IMR-90 (cell line): ENCODE measurements at regions not wholly inside any gene's neighbourhood (a gene's known extent, or its start where the extent isn't known, plus 50 kb on each side); places are given as distances from the start of the nearest gene placed in this dataset.

Experiments used
- ATAC-seq: fragments of 200-7000 bp; cut with Tn5 transposase; 2 replicates; pipeline ENCODE4 v1.9.1; 2020; ENCODE audit warnings: low read depth, mild to moderate bottlenecking, moderate library complexity
- BruUV-seq: library from RNA; stranded (reverse); fragments of 400-500 nt; replicated peaks from 2 replicates; lab custom pipeline; 2021; lab: Mats Ljungman, UMichigan
- CTCF ChIA-PET: fragments of 300-600 bp; formaldehyde crosslinking; extraction: SDS; loops from one replicate; lab custom pipeline; 2021; ENCODE audit warnings: antibody characterized with exemption; lab: Yijun Ruan, JAX
- POLR2A ChIA-PET: fragments of 300-600 bp; sonication (Branson Sonifier 250); formaldehyde crosslinking; loops from one replicate; lab custom pipeline; 2022; ENCODE audit warnings: antibody characterized with exemption; ENCODE audit not compliant: unreplicated experiment; lab: Charles Lee
- DNase-seq: peaks from one replicate; pipeline ENCODE4 v3.0.0; 2013
- H2AFZ ChIP-seq: replicated peaks from 2 replicates; pipeline ENCODE3; 2013; ENCODE audit warnings: low read length, mild to moderate bottlenecking; ENCODE audit not compliant: poor library complexity
- H2AK5ac ChIP-seq: 2 replicates; pipeline ENCODE4 v1.6.1; 2013; ENCODE audit warnings: low read depth, low read length, inconsistent platforms
- H2AK9ac ChIP-seq: replicated peaks from 2 replicates; pipeline ENCODE3; 2013; ENCODE audit warnings: mild to moderate bottlenecking, low read depth, low read length, moderate library complexity; ENCODE audit not compliant: poor library complexity
- H2BK120ac ChIP-seq: 2 replicates; pipeline ENCODE4 v1.6.1; 2013; ENCODE audit warnings: low read depth, low read length, inconsistent platforms
- H2BK15ac ChIP-seq: 3 replicates; pipeline ENCODE4 v1.6.1; 2013; ENCODE audit warnings: low read depth, low read length, inconsistent platforms
- H2BK20ac ChIP-seq: 2 replicates; pipeline ENCODE4 v1.6.1; 2013; ENCODE audit warnings: low read depth, mild to moderate bottlenecking, inconsistent platforms, low read length, moderate library complexity
- H2BK5ac ChIP-seq: 2 replicates; pipeline ENCODE4 v1.6.1; 2013; ENCODE audit warnings: mild to moderate bottlenecking, low read depth, low read length, inconsistent platforms; ENCODE audit not compliant: poor library complexity, severe bottlenecking
- H3K14ac ChIP-seq: replicated peaks from 2 replicates; pipeline ENCODE4 v1.6.1; 2013; ENCODE audit warnings: low read depth, low read length, inconsistent platforms
- H3K18ac ChIP-seq: 2 replicates; pipeline ENCODE4 v1.6.1; 2013; ENCODE audit warnings: low read depth, low read length, control low read depth
- H3K23ac ChIP-seq: 2 replicates; pipeline ENCODE4 v1.6.1; 2013; ENCODE audit warnings: low read depth, low read length, inconsistent platforms
- H3K27ac ChIP-seq: 2 replicates; pipeline ENCODE4 v1.5.1; 2013; ENCODE audit warnings: mild to moderate bottlenecking, control low read depth, low read length; ENCODE audit not compliant: insufficient read depth
- H3K27me3 ChIP-seq: 2 replicates; pipeline ENCODE4 v1.6.1; 2013; ENCODE audit warnings: low read length; ENCODE audit not compliant: control insufficient read depth, insufficient read depth
- H3K36me3 ChIP-seq: 2 replicates; pipeline ENCODE4 v1.6.1; 2013; ENCODE audit warnings: low read length, mixed read lengths; ENCODE audit not compliant: control insufficient read depth, insufficient read depth
- H3K4ac ChIP-seq: 2 replicates; pipeline ENCODE4 v1.6.1; 2013; ENCODE audit warnings: low read depth, low read length, inconsistent platforms
- H3K4me1 ChIP-seq: 2 replicates; pipeline ENCODE4 v1.6.1; 2013; ENCODE audit warnings: low read length, mixed read lengths; ENCODE audit not compliant: control insufficient read depth, insufficient read depth
- H3K4me2 ChIP-seq: 2 replicates; pipeline ENCODE4 v1.6.1; 2013; ENCODE audit warnings: low read depth, mild to moderate bottlenecking, control low read depth, low read length, moderate library complexity
- H3K4me3 ChIP-seq: 2 replicates; pipeline ENCODE4 v1.5.1; 2013; ENCODE audit warnings: low read depth, mild to moderate bottlenecking, control low read depth, low read length, moderate library complexity; ENCODE audit not compliant: insufficient read depth
- H3K56ac ChIP-seq: 2 replicates; pipeline ENCODE4 v1.6.1; 2013; ENCODE audit warnings: low read length, inconsistent platforms; ENCODE audit not compliant: insufficient read depth; ENCODE audit errors: extremely low read depth
- H3K79me1 ChIP-seq, 2 experiments: 2 replicates each; pipeline ENCODE4 v1.6.1; 2013; ENCODE audit warnings: low read length in 2 of 2, inconsistent platforms in 1 of 2, low read depth in 1 of 2
- H3K9ac ChIP-seq: 2 replicates; pipeline ENCODE4 v1.6.1; 2013; ENCODE audit warnings: low read depth, low read length, control low read depth
- H3K9me1 ChIP-seq: 2 replicates; pipeline ENCODE4 v1.6.1; 2013; ENCODE audit warnings: low read length, inconsistent platforms; ENCODE audit not compliant: insufficient read depth
- H3K9me3 ChIP-seq: 2 replicates; pipeline ENCODE4 v1.6.1; 2013; ENCODE audit warnings: low read length; ENCODE audit not compliant: control insufficient read depth, insufficient read depth
- H4K20me1 ChIP-seq: 2 replicates; pipeline ENCODE4 v1.6.1; 2013; ENCODE audit warnings: low read length, inconsistent platforms; ENCODE audit not compliant: insufficient read depth
- H4K5ac ChIP-seq: 2 replicates; pipeline ENCODE4 v1.6.1; 2013; ENCODE audit warnings: mild to moderate bottlenecking, low read depth, low read length, control low read depth
- H4K8ac ChIP-seq, 2 experiments: 2 replicates each; pipeline ENCODE4 v1.6.1; 2013; ENCODE audit warnings: low read depth in 2 of 2, low read length in 2 of 2, control low read depth in 1 of 2, inconsistent platforms in 1 of 2
- H4K91ac ChIP-seq: 2 replicates; pipeline ENCODE4 v1.6.1; 2013; ENCODE audit warnings: low read depth, low read length, inconsistent platforms; ENCODE audit not compliant: insufficient read depth
- BHLHE40 ChIP-seq: fragments of 150-350 bp; IDR thresholded peaks from 2 replicates; pipeline ENCODE4 v1.6.1; 2016; ENCODE audit warnings: mild to moderate bottlenecking, low read depth, low read length
- CEBPB ChIP-seq: IDR thresholded peaks from 2 replicates; pipeline ENCODE4 v1.6.1; 2012; ENCODE audit warnings: low read depth, low read length, improper control_type of control experiment
- CHD1 ChIP-seq: IDR thresholded peaks from 2 replicates; pipeline ENCODE4 v1.6.1; 2012; ENCODE audit warnings: low read depth, low read length, improper control_type of control experiment
- CTCF ChIP-seq: conservative IDR thresholded peaks from 2 replicates; pipeline ENCODE4 v1.5.1; 2012; ENCODE audit warnings: mild to moderate bottlenecking, low read depth, low read length, improper control_type of control experiment
- FOS ChIP-seq: fragments of 150-350 bp; IDR thresholded peaks from 2 replicates; pipeline ENCODE4 v1.6.1; 2016; ENCODE audit warnings: low read depth, low read length
- MAFK ChIP-seq: IDR thresholded peaks from 2 replicates; pipeline ENCODE4 v1.6.1; 2012; ENCODE audit warnings: low read depth, low read length, improper control_type of control experiment
- MAZ ChIP-seq: IDR thresholded peaks from 2 replicates; pipeline ENCODE4 v1.6.1; 2012; ENCODE audit warnings: low read depth, mild to moderate bottlenecking, low read length, improper control_type of control experiment, moderate library complexity, borderline replicate concordance
- MXI1 ChIP-seq: IDR thresholded peaks from 2 replicates; pipeline ENCODE4 v1.6.1; 2012; ENCODE audit warnings: low read depth, mild to moderate bottlenecking, low read length, moderate library complexity, borderline replicate concordance
- NFE2L2 ChIP-seq: fragments of 150-350 bp; IDR thresholded peaks from 2 replicates; pipeline ENCODE4 v1.6.1; 2016; ENCODE audit warnings: low read depth, mild to moderate bottlenecking, low read length
- POLR2A ChIP-seq: IDR thresholded peaks from 2 replicates; pipeline ENCODE4 v1.6.1; 2012; ENCODE audit warnings: mild to moderate bottlenecking, low read depth, low read length
- RAD21 ChIP-seq: IDR thresholded peaks from 2 replicates; pipeline ENCODE4 v1.6.1; 2012; ENCODE audit warnings: low read length, improper control_type of control experiment
- RCOR1 ChIP-seq: IDR thresholded peaks from 2 replicates; pipeline ENCODE4 v1.6.1; 2012; ENCODE audit warnings: mild to moderate bottlenecking, low read length, improper control_type of control experiment; ENCODE audit not compliant: insufficient replicate concordance
- RFX5 ChIP-seq: IDR thresholded peaks from 2 replicates; pipeline ENCODE4 v1.8.0; 2012; ENCODE audit warnings: low read depth, mild to moderate bottlenecking, low read length, moderate library complexity
- SMC3 ChIP-seq: fragments of 150-350 bp; IDR thresholded peaks from 2 replicates; pipeline ENCODE4 v1.6.1; 2016; ENCODE audit warnings: low read depth, mild to moderate bottlenecking, antibody characterized with exemption, low read length, moderate library complexity
- USF2 ChIP-seq: fragments of 150-350 bp; IDR thresholded peaks from 2 replicates; pipeline ENCODE4 v1.6.1; 2017; ENCODE audit warnings: mild to moderate bottlenecking, antibody characterized with exemption, low read length, low read depth
- WGBS, 2 experiments: methylation state at CpG; one replicate each; pipeline versions ENCODE4 v1.1.5 to v1.1.7; 2013; ENCODE audit warnings: missing lambda C conversion rate in 2 of 2; ENCODE audit not compliant: insufficient read length in 1 of 2; ENCODE audit errors: extremely low coverage in 2 of 2; 5-methylcytosine and 5-hydroxymethylcytosine counted together
- dilution Hi-C: fragments of 300-500 bp; cut with HindIII; formaldehyde crosslinking; loops from one replicate; pipeline ENCODE4 v1.14.3; 2018; ENCODE audit warnings: low sequenced_read_pairs; ENCODE audit not compliant: unreplicated experiment
- in situ Hi-C: fragments of 300-500 bp; cut with MboI; formaldehyde crosslinking; loops from 3 replicates; pipeline ENCODE4 v1.14.3; 2019; ENCODE audit warnings: low sequenced_read_pairs, inconsistent platforms, mixed read lengths
- intact Hi-C: fragments of 100-400 bp; cut with micrococcal nuclease; formaldehyde crosslinking; loops from 2 replicates; pipeline ENCODE4 v1.10.0; 2022
- TF ChIP-seq, protein P1 (sequence below): fragments of 150-350 bp; IDR thresholded peaks from 2 replicates; pipeline ENCODE4 v1.6.1; 2016; ENCODE audit warnings: low read depth, mild to moderate bottlenecking, low read length, moderate library complexity, borderline replicate concordance

DNA sequence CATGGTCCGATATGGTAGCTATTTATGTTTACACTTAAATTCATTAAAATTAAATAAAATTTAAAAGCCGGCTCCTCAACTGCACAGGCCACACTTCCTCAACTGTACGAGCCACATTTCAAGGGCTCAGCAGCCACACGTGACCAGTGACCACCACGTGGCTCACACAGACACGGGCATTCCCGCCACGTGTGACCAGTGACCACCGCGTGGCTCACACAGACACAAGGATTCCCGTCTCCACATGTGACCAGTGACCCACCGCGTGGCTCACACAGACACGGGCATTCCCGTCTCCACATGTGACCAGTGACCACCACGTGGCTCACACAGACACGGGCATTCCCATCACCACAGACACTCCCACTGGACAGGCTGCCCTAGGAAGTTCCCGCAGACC lies 91.3 kb downstream of the PDGFA start:
- no peak overlapping the region for H3K56ac ChIP-seq
- dilution Hi-C loops = no loop called here
- no peaks in the 10 kb centered on the region for H3K36me3 ChIP-seq
- intact Hi-C loops = no loop called here
- POLR2A ChIA-PET = no interaction called here
- no peaks in the 10 kb centered on the region for H3K79me1 ChIP-seq
- no peak overlapping the region for H2BK5ac ChIP-seq
- no peaks in the 10 kb centered on the region for H4K20me1 ChIP-seq
- peak overlapping the region; percentile 33 for H2AFZ ChIP-seq
- no peak overlapping the region for H3K9ac ChIP-seq
- no peak overlapping the region for H2BK15ac ChIP-seq
- no peak overlapping the region for H3K4ac ChIP-seq
- WGBS, 2 experiments = 93% methylated on average over 13 of the region's 18 CpGs; no CpG with 5 or more reads in 1 of the 2 experiments
- H3K14ac ChIP-seq = no peak overlapping the region
- no peak overlapping the region for H2AK5ac ChIP-seq
- H3K23ac ChIP-seq = no peak overlapping the region
- H2AK9ac ChIP-seq = no peak overlapping the region
- H3K4me3 ChIP-seq = no peak overlapping the region
- no peaks in the 10 kb centered on the region for H3K4me1 ChIP-seq
- DNase-seq = no peak
- H3K4me2 ChIP-seq = no peak overlapping the region
- no TSS peak for BruUV-seq
- peaks cover 3% of the 10 kb centered on the region; the same call in 1 of the 2 replicates for H3K9me3 ChIP-seq
- in situ Hi-C loops = no loop called here
- TF ChIP-seq NFE2L2 (no peak), BHLHE40 (no peak), MXI1 (no peak), USF2 (no peak), SMC3 (no peak), RFX5 (no peak), CEBPB (no peak), CTCF (no peak), CHD1 (no peak), RCOR1 (no peak), FOS (no peak), MAZ (no peak), MAFK (no peak), POLR2A (no peak), RAD21 (no peak)
- TF ChIP-seq, protein P1, sequence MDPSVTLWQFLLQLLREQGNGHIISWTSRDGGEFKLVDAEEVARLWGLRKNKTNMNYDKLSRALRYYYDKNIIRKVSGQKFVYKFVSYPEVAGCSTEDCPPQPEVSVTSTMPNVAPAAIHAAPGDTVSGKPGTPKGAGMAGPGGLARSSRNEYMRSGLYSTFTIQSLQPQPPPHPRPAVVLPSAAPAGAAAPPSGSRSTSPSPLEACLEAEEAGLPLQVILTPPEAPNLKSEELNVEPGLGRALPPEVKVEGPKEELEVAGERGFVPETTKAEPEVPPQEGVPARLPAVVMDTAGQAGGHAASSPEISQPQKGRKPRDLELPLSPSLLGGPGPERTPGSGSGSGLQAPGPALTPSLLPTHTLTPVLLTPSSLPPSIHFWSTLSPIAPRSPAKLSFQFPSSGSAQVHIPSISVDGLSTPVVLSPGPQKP = no peak
- H3K27ac ChIP-seq = no peak overlapping the region
- ATAC-seq = no peak
- no peak overlapping the region for H4K8ac ChIP-seq
- H3K18ac ChIP-seq = no peak overlapping the region
- CTCF ChIA-PET = no interaction called here
- no peaks in the 10 kb centered on the region for H3K9me1 ChIP-seq
- H2BK20ac ChIP-seq = no peak overlapping the region
- no peak overlapping the region for H4K91ac ChIP-seq
- no peak overlapping the region for H4K5ac ChIP-seq
- peaks cover 21% of the 10 kb centered on the region for H3K27me3 ChIP-seq
- H2BK120ac ChIP-seq = no peak overlapping the region
